NCI-H526 (cell line): ENCODE measurements at regions not wholly inside any gene's neighbourhood (a gene's known extent, or its start where the extent isn't known, plus 50 kb on each side); places are given as distances from the start of the nearest gene placed in this dataset.

ENCODE experiments used
- DNase-seq, 2 experiments: peaks; one replicate each; lab custom pipeline; 2025; lab: John Stamatoyannopoulos, UW

DNA sequence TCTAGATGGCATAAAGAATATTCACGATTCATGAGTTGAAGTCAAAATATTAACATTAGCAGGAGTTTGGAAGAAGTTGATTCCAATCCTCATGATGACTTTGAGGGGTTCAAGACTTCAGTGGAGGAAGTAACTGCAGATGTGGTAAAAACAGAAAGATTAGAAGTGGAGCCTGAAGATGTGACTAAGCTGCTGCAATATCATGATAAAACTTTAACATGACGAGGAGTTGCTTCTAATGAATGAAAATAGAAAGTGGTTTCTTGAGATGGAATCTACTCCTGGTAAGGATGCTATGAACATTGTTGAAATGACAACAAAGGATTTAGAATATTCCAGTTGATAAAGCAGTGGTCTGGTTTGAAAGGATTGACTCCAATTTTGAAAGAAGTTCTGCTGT lies 70.1 kb upstream of the TMLHE start:
- no peak for DNase-seq

DNA sequence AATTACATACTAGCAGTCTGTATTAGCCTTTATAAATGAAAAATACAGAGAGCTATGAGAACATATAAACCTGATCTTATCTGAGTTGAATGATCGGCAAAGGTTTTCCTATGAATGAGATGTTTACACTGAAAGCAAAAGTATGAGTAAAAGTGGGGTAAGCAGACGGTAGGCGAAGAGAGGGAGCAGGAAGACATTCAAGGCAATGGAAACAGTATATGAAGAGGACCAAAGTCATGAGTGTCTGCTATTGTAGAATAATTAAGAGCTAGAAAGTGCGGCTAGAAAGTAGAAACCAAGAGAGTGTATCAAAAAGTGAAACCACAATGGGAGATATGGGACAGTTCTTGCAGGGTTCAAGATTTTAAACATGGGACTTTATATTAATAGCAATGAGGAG lies 67.0 kb upstream of the TMLHE start:
- DNase-seq, result no peak

DNA sequence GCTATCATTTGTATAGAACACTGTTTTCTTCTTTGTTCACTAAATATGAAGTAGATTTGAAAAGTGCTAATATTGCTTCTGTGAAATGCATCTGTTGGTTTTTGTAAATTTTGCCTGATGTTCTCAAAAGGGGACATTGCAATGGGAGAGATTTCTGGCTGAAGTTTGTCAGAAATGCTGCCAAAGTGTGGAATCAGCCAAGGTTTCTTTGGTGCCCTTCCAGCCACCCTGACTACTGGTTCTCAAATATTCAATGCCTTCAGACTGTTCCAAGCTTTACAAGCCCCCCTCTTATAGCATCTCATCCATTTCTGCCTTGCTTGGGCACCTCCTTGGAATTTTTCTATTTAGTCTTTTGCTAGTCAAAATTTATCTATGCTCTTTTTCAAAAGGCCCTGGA lies 60.6 kb upstream of the TMLHE start:
- no peak for DNase-seq

DNA sequence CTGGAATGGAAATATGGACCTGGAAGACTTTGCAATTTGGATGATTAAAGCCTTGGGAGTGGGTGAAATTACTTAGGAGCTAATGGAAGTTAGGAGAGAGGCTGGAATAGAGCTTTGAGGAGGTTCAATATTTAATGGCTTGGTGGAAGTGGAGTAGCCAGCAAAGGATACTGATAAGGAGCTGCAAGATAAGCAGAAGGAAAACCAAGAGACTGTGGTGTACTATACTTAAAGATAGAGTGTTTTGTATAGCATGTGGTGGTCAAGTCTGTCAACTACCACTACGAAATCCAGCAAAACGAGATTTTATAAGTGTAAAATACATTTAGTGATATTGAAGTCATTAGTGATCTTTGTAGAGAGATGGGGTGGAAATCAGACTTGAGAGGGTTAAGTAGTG lies 54.0 kb upstream of the TMLHE start:
- DNase-seq, result no peak
